MG63 (cell line): ENCODE measurements at regions not wholly inside any gene's neighbourhood (a gene's known extent, or its start where the extent isn't known, plus 50 kb on each side); places are given as distances from the start of the nearest gene placed in this dataset.

Experiments
- DNase-seq: peaks from one replicate; pipeline ENCODE4 v3.0.0-alpha.2; 2020
- H3K27me3 ChIP-seq: fragments of 250-450 bp; sonication (Bioruptor Pico); 2 replicates; pipeline ENCODE4 v1.5.1; 2020; ENCODE audit warnings: mild to moderate bottlenecking, moderate library complexity
- H3K36me3 ChIP-seq: fragments of 250-450 bp; sonication (Bioruptor Pico); 2 replicates; pipeline ENCODE4 v1.5.1; 2020; ENCODE audit warnings: mild to moderate bottlenecking, moderate library complexity
- H3K4me3 ChIP-seq: fragments of 250-450 bp; sonication (Bioruptor Pico); 2 replicates; pipeline ENCODE4 v1.5.1; 2020; ENCODE audit warnings: mild to moderate bottlenecking, moderate library complexity
- H3K9me3 ChIP-seq: fragments of 250-450 bp; sonication (Bioruptor Pico); 2 replicates; pipeline ENCODE4 v1.5.1; 2020; ENCODE audit warnings: mild to moderate bottlenecking, moderate library complexity

DNA sequence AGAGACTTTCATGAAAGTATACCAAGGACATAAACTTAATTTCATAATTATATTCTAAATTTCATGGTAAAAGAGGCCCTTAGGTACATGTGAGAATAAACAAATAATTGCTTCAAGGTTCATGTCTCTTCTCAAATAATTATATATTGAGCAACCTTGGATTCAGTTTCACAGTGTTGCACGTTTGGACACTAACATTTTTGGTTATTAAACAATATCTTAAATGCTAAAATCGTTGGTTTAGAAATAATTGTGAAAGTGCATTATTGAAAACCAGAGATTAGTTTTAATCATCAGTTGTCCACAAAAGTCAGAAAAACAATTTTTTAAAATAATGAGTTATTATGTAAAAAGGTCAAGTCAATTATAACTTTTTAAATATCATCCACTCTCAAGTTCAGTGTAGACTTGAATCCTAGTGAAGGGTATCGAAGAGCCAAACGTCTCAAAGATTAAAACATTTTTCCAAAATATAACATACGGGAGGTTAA lies 227.1 kb upstream of the DEFB112 start:
- DNase-seq, result no peak
- H3K9me3 ChIP-seq, result 0 out of 2 replicates have a peak, but pooled peaks cover 2% of the 10 kb centered on the region
- H3K36me3 ChIP-seq, result no peaks in the 10 kb centered on the region
- no peaks in the 10 kb centered on the region for H3K27me3 ChIP-seq
- no peak overlapping the region for H3K4me3 ChIP-seq

DNA sequence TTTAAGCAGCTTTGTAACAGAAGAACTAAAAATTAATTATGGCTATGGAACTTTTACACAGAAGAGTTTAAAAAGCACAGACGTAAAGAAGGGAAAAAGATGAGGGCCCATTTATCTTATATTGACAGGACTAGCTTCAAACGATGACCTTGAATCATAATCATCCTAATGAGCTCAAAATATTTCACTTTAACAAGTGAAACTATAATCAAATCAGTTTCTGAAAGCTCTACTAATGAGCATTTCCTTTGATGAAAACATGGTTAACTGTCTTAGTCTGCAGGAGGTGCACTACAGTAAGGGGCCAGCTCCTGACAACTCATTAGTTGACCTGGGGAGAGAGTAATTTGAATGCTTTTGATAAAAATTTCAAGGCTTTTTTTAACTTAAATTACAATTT lies 228.0 kb upstream of the DEFB112 start:
- Histone ChIP-seq H3K27me3 (no peaks in the 10 kb centered on the region), H3K4me3 (no peak overlapping the region), H3K36me3 (no peaks in the 10 kb centered on the region), H3K9me3 (0 out of 2 replicates have a peak, but pooled peaks cover 2% of the 10 kb centered on the region)
- DNase-seq, result no peak

DNA sequence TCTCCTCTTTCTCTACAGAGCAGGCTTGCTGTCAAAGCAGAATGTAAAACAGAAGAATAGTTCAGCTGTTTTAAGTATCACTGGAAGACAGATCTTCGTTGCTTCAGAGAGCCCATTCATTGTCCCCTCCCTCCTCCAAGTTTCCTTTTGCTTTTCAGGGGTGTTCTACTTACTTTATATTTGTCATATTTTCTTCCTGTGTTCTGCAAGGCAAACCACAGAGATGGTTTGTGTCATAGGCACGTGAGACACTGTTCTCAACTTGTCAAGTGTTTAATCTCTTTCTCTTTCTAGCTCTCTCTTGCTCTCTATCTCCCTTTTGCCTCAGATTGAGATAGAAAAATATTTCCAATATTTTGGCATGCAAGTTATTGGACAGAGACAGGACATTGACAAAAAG lies 228.9 kb upstream of the DEFB112 start:
- H3K36me3 ChIP-seq, result no peaks in the 10 kb centered on the region
- no peak overlapping the region for H3K4me3 ChIP-seq
- H3K27me3 ChIP-seq, result no peaks in the 10 kb centered on the region
- H3K9me3 ChIP-seq, result 0 out of 2 replicates have a peak, but pooled peaks cover 2% of the 10 kb centered on the region
- DNase-seq, result no peak

DNA sequence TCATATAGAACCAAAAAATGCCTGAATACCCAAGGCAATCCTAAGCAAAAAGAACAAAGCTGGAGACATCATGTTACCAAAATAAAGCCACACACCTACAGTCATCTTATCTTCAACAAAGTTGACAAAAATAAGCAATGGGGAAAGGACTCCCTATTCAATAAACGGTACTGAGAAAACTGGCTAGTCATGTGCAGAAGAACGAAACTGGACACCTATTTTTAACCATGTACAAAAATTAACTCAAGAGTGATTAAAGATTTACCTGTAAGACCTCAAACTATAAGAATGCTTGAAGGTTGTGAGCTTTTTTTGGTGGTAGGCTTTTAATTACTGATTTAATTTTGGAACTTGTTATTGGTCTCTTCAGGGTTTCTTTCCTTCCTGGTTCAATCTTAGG lies 236.0 kb upstream of the DEFB112 start:
- no peaks in the 10 kb centered on the region for H3K36me3 ChIP-seq
- DNase-seq, result no peak
- no peaks in the 10 kb centered on the region for H3K9me3 ChIP-seq
- no peak overlapping the region for H3K4me3 ChIP-seq
- H3K27me3 ChIP-seq, result 0 out of 2 replicates have a peak, but pooled peaks cover 3% of the 10 kb centered on the region

- H3K27me3 ChIP-seq, result 0 out of 2 replicates have a peak, but pooled peaks cover 3% of the 10 kb centered on the region
- DNase-seq, result no peak
- H3K9me3 ChIP-seq, result no peaks in the 10 kb centered on the region
- no peaks in the 10 kb centered on the region for H3K36me3 ChIP-seq
- no peak overlapping the region for H3K4me3 ChIP-seq
Measured at GRCh38 chr6:50288241-50288640, 238.5 kb upstream of the DEFB112 start.

GRCh38 chr6:50288881-50289280 lies 239.2 kb upstream of the DEFB112 start:
- H3K9me3 ChIP-seq, result no peaks in the 10 kb centered on the region
- DNase-seq, result no peak
- H3K36me3 ChIP-seq, result no peaks in the 10 kb centered on the region
- no peak overlapping the region for H3K4me3 ChIP-seq
- 0 out of 2 replicates have a peak, but pooled peaks cover 5% of the 10 kb centered on the region for H3K27me3 ChIP-seq

DNA sequence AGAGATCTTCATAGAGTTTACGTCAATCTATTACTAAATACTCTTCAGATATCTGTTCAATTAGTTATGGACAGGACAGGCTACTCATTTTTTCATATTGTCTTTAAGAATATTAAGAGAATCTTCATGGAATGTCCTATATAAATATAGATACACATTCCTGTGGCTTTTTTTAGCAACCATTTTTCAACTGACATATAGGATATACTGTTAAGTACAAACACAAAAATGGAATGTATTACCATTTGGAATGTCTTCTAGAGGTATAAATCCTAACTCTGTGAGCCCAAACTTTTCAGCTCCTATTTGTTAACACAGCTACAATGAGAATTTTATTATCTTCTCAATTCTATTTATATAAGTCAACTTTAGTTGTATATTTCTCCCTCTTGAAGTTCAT lies 239.6 kb upstream of the DEFB112 start:
- Histone ChIP-seq H3K9me3 (no peaks in the 10 kb centered on the region), H3K27me3 (0 out of 2 replicates have a peak, but pooled peaks cover 2% of the 10 kb centered on the region), H3K4me3 (no peak overlapping the region), H3K36me3 (no peaks in the 10 kb centered on the region)
- DNase-seq, result no peak

GRCh38 chr6:50301307-50301706 lies 251.6 kb upstream of the DEFB112 start:
- H3K36me3 ChIP-seq, result no peaks in the 10 kb centered on the region
- no peak for DNase-seq
- no peak overlapping the region for H3K4me3 ChIP-seq
- H3K27me3 ChIP-seq, result no peaks in the 10 kb centered on the region
- peaks cover 3% of the 10 kb centered on the region; the same call in 1 of the 2 replicates for H3K9me3 ChIP-seq

- peak; percentile 34 for DNase-seq
- H3K4me3 ChIP-seq, result no peak overlapping the region
- H3K36me3 ChIP-seq, result no peaks in the 10 kb centered on the region
- no peaks in the 10 kb centered on the region for H3K27me3 ChIP-seq
- peaks cover 3% of the 10 kb centered on the region; the same call in 1 of the 2 replicates for H3K9me3 ChIP-seq
Measured at GRCh38 chr6:50305660-50306059, 255.9 kb upstream of the DEFB112 start.

GRCh38 chr6:50318536-50318935 lies 268.8 kb upstream of the DEFB112 start:
- Histone ChIP-seq H3K4me3 (no peak overlapping the region), H3K9me3 (no peaks in the 10 kb centered on the region), H3K36me3 (no peaks in the 10 kb centered on the region), H3K27me3 (no peaks in the 10 kb centered on the region)
- DNase-seq, result no peak

GRCh38 chr6:50330347-50330746 lies 280.6 kb upstream of the DEFB112 start:
- no peaks in the 10 kb centered on the region for H3K9me3 ChIP-seq
- no peak for DNase-seq
- no peaks in the 10 kb centered on the region for H3K36me3 ChIP-seq
- H3K27me3 ChIP-seq, result no peaks in the 10 kb centered on the region
- H3K4me3 ChIP-seq, result no peak overlapping the region

- no peaks in the 10 kb centered on the region for H3K36me3 ChIP-seq
- DNase-seq, result no peak
- H3K9me3 ChIP-seq, result no peaks in the 10 kb centered on the region
- no peak overlapping the region for H3K4me3 ChIP-seq
- no peaks in the 10 kb centered on the region for H3K27me3 ChIP-seq
Measured at GRCh38 chr6:50330963-50331362, 281.2 kb upstream of the DEFB112 start.

DNA sequence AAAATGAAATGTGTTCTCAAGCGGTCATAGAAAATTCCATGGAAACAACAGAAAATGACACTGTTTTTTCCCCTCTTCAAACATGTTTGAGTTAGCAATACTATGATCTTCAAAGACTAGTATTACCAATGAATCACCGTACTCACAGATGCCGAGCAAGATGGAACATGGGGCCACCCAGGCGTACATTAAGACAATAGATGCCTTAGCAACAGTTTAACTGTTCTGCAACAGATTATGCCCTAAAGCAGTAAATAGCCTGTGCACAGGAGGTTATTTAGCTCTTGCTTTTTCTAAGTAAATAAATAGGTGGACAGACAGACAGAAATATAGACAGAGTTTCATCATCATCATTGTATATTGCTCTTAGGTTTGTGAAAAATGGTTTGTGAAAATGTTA lies 284.0 kb upstream of the DEFB112 start:
- Histone ChIP-seq H3K9me3 (no peaks in the 10 kb centered on the region), H3K36me3 (no peaks in the 10 kb centered on the region)
- DNase-seq, result no peak

DNA sequence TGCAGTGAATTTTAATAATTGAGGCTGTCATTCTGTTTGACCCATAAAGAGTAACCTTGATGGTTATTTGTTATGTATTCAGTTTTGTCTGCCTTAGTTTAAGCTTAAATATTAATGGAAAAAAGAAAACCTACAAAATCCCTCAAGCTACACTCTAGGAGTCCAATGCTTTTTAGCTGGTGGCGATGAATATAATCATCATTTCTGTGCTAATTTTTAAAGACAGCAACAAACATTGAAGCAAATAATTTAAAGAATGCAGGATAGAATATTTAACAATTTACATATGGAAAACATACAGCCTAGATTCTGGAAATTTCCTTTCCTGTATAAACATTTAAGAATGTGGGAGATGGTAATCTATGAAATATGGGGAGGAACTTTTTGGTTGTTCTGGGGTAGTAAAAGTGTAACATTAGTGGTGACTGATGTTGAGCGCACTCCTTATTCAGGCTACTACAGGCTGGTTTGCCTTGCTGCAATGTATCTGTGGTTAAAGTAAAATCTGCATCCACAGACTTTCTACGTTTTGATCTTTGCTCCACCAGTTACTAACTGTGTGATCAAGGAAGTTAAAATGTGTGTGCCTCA lies 287.9 kb upstream of the DEFB112 start:
- no peaks in the 10 kb centered on the region for H3K27me3 ChIP-seq
- no peaks in the 10 kb centered on the region for H3K9me3 ChIP-seq
- H3K4me3 ChIP-seq, result no peak overlapping the region
- DNase-seq, result no peak
- no peaks in the 10 kb centered on the region for H3K36me3 ChIP-seq

More for the DNA sequence above, 284.0 kb upstream of the DEFB112 start:
- H3K4me3 ChIP-seq, result no peak overlapping the region
- H3K27me3 ChIP-seq, result no peaks in the 10 kb centered on the region

GRCh38 chr6:50353603-50354002 lies 303.9 kb upstream of the DEFB112 start:
- Histone ChIP-seq H3K27me3 (no peaks in the 10 kb centered on the region), H3K9me3 (no peaks in the 10 kb centered on the region), H3K4me3 (no peak overlapping the region), H3K36me3 (no peaks in the 10 kb centered on the region)
- DNase-seq, result no peak

- Histone ChIP-seq H3K4me3 (no peak overlapping the region), H3K36me3 (no peaks in the 10 kb centered on the region), H3K27me3 (no peaks in the 10 kb centered on the region), H3K9me3 (no peaks in the 10 kb centered on the region)
- DNase-seq, result no peak
Measured at GRCh38 chr6:50358113-50358512, 308.4 kb upstream of the DEFB112 start.

- Histone ChIP-seq H3K36me3 (no peaks in the 10 kb centered on the region), H3K4me3 (no peak overlapping the region), H3K9me3 (no peaks in the 10 kb centered on the region), H3K27me3 (no peaks in the 10 kb centered on the region)
- DNase-seq, result peak; percentile 3
Measured at GRCh38 chr6:50361641-50362331, 312.1 kb upstream of the DEFB112 start.

DNA sequence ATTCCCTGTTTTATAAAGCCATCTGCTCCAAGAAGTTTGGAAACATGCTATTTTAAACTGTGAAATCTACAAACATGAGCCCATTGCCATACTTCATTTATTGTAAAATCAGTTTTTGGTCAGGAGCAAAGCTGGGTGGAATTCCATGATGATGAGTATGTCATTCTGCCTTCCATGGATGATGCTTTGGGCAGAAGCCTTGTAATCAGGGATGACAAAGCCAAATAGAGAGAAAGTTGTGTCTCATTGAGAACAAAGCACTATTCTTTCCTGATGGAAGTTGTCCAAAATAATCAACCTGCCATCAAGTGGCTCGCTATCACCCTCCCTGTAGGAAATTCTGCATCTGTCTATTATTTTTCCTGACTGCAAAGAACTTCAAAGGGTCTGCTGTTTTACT lies 313.0 kb upstream of the DEFB112 start:
- Histone ChIP-seq H3K27me3 (no peaks in the 10 kb centered on the region), H3K9me3 (no peaks in the 10 kb centered on the region), H3K4me3 (no peak overlapping the region), H3K36me3 (no peaks in the 10 kb centered on the region)
- DNase-seq, result no peak
